ELR (cell line): ENCODE measurements at regions not wholly inside any gene's neighbourhood (a gene's known extent, or its start where the extent isn't known, plus 50 kb on each side); places are given as distances from the start of the nearest gene placed in this dataset.

Source experiments
- DNase-seq: peaks from one replicate; pipeline ENCODE4 v3.0.0-alpha.2; 2015; ENCODE audit warnings: low read depth

GRCh38 chr2:106941372-106941993 lies 55.5 kb upstream of the ST6GAL2 start:
- DNase-seq, result no peak

DNA sequence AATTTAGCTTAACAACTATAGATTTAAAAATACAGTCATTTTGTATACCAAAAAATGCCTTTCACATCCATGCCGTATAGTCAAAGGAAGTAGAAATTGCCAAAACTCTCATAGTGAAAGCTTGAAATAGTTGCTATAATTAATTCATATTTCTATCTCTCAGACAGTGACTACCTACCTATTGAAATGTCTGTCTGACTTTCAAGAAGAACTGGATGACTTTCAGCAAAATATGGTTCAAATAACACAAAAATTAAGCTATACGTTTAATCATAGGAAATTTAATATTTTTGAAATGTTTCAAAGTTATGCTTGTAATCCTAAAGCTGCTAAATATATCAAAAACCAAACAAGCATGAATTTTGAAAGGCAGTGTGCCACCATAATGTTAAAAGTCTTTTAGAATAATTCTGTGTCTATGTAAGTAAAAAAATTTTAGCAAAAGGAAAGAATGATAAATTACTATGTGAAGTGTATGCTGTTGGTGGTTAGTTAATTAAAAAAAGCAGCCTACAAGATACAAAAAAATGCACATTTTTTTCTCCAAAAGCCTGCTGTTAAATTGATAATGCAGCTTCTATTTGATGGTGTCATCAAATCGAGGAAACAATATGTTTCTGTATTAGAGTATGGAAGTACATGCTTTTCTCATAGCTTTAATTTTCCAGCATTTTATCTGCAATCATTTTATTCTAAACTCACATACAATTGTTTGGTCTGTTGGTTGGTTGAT lies 57.7 kb upstream of the ST6GAL2 start:
- DNase-seq, result no peak

GRCh38 chr2:106944215-106944614 lies 58.2 kb upstream of the ST6GAL2 start:
- peak; percentile 33 for DNase-seq

GRCh38 chr2:106948540-106948939 lies 62.6 kb upstream of the ST6GAL2 start:
- DNase-seq, result no peak

GRCh38 chr2:106953236-106953635 lies 67.3 kb upstream of the ST6GAL2 start:
- DNase-seq, result no peak

- no peak for DNase-seq
Observed at GRCh38 chr2:106953779-106954178, 67.8 kb upstream of the ST6GAL2 start.

GRCh38 chr2:106954304-106954703 lies 68.3 kb upstream of the ST6GAL2 start:
- no peak for DNase-seq

- no peak for DNase-seq
Observed at GRCh38 chr2:106956416-106956815, 70.4 kb upstream of the ST6GAL2 start.

DNA sequence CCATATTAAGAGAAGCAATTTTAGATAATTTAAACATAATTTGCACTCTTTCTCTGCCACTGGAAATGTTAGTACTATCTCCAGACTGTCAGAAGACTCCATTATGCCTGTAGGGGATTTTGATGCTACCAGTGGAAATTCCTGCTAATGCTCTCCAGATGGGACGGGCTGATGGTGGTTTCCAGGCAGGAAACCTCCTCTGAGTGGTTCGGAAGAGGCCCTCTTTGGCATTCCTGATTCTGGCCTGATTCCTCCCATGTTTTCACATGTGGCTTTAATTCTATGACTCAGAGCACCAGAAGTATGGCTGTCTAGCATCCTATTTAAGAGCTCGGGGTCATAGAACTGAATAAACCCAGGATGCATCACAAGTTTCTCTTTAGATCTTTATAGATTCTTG lies 70.9 kb upstream of the ST6GAL2 start:
- DNase-seq, result peak; percentile 83

DNA sequence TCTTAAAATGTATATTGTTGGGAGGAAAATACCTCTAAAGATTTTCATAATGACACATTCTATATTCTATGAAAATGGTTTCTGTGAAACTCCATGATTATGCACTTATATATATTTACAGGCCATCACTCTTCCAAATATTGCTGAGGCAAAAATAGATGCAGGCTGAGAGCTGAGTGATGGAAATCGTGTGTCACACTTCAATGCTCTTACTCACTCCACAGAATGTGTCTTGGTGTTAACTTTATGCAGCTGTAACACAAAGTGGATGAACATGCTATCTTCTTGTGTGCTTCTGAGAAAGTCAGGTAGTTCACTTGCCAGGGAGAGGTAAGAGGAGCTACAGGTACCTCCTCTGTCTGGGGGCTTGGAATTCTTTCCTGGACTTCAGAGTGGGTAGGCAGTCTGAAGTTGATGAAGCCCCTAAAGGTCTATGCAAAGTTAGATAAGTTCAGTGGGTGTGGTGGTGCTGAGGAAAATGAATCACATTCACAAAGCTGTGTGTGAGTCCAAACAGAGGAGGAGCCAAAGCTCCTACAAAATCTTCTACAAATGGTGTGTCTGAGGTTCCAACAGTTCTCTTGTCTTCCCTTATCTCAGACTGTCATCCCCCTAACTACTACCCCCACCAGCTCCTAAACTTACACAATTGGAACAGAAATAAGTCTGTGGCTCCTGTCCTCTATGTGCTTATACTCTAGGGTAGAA lies 74.2 kb upstream of the ST6GAL2 start:
- DNase-seq, result no peak

DNA sequence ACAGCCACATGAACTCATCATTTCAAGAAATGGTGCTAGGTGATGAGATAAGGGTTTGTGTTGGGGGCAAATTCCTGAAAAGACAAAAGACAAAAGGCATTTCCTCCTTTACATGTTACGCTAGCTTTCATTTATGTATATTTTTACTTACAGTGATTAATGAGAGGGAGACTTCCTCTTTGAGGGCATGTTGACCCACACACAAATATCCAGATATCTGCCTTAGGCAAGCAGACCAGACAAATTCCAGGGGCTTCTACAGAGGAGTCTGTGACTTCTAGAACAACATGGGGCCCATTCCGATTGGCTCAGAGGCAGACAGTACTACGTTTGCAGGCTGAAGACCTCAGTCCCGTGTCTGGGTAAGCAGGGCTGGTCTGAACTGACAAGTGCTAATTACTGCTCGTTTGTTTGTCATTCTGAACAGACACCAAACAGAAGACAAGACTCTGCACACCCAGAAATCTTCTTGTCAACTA lies 74.8 kb upstream of the ST6GAL2 start:
- no peak for DNase-seq

- DNase-seq, result no peak
Observed at GRCh38 chr2:106961328-106961727, 75.4 kb upstream of the ST6GAL2 start.

DNA sequence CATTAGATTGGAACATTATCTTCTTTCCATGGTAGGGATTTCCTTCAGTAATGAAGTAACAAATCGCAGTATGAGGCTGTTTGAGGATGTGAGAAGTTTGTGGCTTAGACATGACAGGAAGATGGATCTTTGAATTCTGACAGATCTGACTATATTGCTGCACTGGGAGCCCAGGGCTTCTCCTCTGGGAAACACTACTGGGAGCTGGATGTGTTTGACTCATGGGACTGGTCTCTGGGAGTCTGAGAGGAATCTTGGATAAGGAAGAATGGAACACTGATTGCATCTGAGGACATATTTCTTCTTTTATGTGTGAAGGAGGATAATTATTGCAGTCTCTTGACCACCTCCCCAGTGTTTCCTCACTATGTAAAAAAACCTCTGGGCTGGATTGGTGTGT lies 77.2 kb upstream of the ST6GAL2 start:
- DNase-seq, result no peak

DNA sequence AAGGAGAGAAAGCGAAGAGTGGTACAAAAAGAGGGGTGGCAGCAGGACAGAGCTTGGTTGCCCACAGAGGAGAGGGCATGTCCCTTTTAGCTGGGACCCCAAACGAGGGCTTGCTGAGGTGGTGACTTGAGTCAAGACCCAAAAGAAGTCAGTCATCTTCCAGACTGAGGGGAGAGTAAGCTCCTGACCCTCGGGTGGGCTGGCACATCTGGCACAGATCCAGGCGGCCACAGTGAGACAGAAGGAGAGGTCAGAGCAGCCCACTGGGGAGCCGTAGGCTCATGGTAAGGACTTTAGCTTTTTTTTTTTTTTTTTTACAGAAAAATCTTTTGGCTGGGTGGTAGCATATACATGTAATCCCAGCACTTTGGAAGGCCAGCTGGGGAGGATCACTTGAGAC lies 77.9 kb upstream of the ST6GAL2 start:
- no peak for DNase-seq

- no peak for DNase-seq
Observed at GRCh38 chr2:106965611-106966010, 79.6 kb upstream of the ST6GAL2 start.

GRCh38 chr2:106969777-106970176 lies 83.8 kb upstream of the ST6GAL2 start:
- no peak for DNase-seq

GRCh38 chr2:106970471-106971261 lies 84.7 kb upstream of the ST6GAL2 start:
- peak; percentile 64 for DNase-seq

DNA sequence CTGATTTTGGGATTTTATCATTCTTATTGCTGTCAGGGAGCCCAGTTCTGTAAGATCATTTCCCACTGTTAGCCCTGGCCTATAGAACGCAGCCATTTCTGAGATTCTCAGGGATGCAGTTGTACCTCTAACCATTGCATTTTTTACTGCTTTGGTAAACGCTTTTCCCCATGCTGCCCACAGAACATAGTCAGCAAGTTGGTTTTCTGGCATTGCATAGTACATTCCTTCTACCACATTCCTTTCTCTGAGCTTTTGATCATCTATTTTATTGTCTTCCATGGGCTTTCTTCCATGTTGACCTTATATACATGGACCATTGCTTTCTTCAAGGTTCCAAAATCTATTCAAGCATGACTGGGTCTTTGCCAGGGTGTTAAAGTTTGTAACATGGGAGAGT lies 86.8 kb upstream of the ST6GAL2 start:
- no peak for DNase-seq

- DNase-seq, result no peak
Observed at GRCh38 chr2:106974891-106975290, 88.9 kb upstream of the ST6GAL2 start.

- DNase-seq, result no peak
Observed at GRCh38 chr2:106975641-106976040, 89.7 kb upstream of the ST6GAL2 start.

GRCh38 chr2:106976548-106976947 lies 90.6 kb upstream of the ST6GAL2 start:
- DNase-seq, result no peak

DNA sequence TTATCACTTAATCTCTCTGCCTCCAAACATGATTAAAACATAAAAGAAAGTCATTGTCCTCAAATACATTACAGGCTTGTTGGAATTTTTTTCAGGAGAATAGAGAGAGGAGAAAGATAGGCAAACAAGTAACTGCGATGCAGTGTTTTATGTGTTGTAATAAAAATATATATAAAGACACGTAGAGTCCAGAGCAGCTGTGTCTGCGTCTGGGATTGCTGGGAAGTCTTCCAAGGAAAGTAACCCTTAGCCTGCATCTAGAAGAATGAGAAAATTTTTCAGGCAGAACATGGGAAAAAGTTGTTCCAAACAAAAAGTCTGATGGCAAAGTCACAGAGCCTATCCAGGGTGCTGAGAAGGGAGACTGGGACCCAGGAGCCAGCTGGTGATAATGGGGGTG lies 91.8 kb upstream of the ST6GAL2 start:
- DNase-seq, result no peak
